Activated CD8-positive, alpha-beta memory T cell treated with anti-CD3 and anti-CD28 coated beads, Interleukin-2, amount 10 ng/mL, durations not matched to agents 7 days and 5 days (primary cell): ENCODE measurements at regions not wholly inside any gene's neighbourhood (a gene's known extent, or its start where the extent isn't known, plus 50 kb on each side); places are given as distances from the start of the nearest gene placed in this dataset.

ENCODE experiments used
- ATAC-seq: fragments of 150-1000 bp; cut with Tn5 transposase; one replicate; pipeline ENCODE4 v1.10.0; 2021; ENCODE audit warnings: moderate library complexity
- CTCF ChIA-PET: fragments of 350-600 bp; sonication (Branson Sonifier 250); formaldehyde crosslinking; loops from one replicate; lab custom pipeline; 2021; ENCODE audit warnings: antibody characterized with exemption; lab: Charles Lee
- DNase-seq: peaks from one replicate; pipeline ENCODE4 v3.0.0-alpha.2; 2020
- H3K27ac Mint-ChIP-seq: one replicate; pipeline ENCODE4 v1.8.0; 2021; ENCODE audit warnings: mild to moderate bottlenecking, mixed read lengths
- H3K27me3 Mint-ChIP-seq: one replicate; pipeline ENCODE4 v1.8.0; 2021; ENCODE audit warnings: mixed read lengths
- H3K36me3 Mint-ChIP-seq: one replicate; pipeline ENCODE4 v1.8.0; 2021; ENCODE audit warnings: mild to moderate bottlenecking, mixed read lengths
- H3K4me1 Mint-ChIP-seq: one replicate; pipeline ENCODE4 v1.8.0; 2021; ENCODE audit warnings: mixed read lengths
- H3K4me3 Mint-ChIP-seq: one replicate; pipeline ENCODE4 v1.8.0; 2021; ENCODE audit warnings: mild to moderate bottlenecking, moderate library complexity, mixed read lengths
- H3K9me3 Mint-ChIP-seq: one replicate; pipeline ENCODE4 v1.8.0; 2022; ENCODE audit warnings: low read depth, mixed read lengths

- DNase-seq (no peak), ATAC-seq (no peak)
- no peaks in the 10 kb centered on the region for H3K36me3 Mint-ChIP-seq
- no peaks in the 10 kb centered on the region for H3K9me3 Mint-ChIP-seq
- H3K4me1 Mint-ChIP-seq: no peaks in the 10 kb centered on the region
- no peak overlapping the region for H3K4me3 Mint-ChIP-seq
- CTCF ChIA-PET: no interaction called here
- no peak overlapping the region for H3K27ac Mint-ChIP-seq
- no peaks in the 10 kb centered on the region for H3K27me3 Mint-ChIP-seq
These were observed 469.0 kb upstream of the PRKX start for GRCh38 chrX:4182408-4182806.

DNA sequence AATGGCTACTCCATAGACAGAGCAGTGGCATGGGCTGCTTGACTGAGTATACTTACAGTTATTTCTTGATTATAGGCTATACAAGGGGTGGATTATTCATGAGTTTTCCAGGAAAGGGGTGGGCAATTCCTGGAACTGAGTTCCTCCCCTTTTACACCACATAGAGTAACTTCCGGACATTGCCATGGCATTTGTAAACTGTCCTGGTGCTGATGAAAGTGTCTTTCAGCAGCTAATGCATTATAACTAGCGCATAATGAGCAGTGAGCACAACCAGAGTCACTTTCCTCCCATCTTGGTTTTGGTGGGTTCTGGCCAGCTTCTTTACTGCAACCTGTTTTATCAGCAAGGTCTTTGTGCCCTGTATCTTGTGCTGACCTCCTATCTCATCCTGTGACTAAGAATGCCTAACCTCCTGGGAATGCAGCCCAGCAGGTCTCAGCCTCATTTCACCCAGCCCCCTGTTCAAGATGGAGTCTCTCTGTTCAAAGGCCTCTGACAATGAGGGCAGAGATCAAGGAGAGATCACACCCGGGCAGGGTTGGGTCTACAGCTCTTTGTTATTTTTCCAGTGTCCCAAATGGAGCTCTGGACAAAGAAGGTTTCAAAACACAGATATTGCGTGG, 468.4 kb upstream of the PRKX start:
- CTCF ChIA-PET: no interaction called here
- Mint-ChIP-seq H3K27ac (no peak overlapping the region), H3K9me3 (no peaks in the 10 kb centered on the region)

DNA sequence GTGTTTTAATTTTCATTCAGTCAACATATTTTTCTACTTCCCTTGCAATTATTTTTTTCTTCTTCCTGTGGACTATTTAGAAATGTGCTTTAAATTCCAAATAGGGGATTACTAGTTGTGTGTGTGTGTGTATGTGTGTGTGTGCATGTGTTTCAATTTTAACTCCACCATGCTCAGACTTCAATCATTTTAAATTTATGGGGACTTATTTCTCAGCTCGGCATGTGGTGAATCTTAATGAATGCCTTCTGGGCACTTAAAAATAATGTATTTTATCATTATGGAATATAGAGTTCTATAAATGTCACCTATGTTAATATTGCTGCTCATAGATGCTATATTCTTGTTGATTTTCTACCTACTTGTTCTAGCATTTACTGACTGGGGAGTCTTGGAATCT, 465.6 kb upstream of the PRKX start:
- H3K9me3 Mint-ChIP-seq: no peaks in the 10 kb centered on the region
- no peaks in the 10 kb centered on the region for H3K36me3 Mint-ChIP-seq
- ATAC-seq (no peak), DNase-seq (no peak)
- no peak overlapping the region for H3K4me3 Mint-ChIP-seq
- no peak overlapping the region for H3K27ac Mint-ChIP-seq
- CTCF ChIA-PET: no interaction called here
- no peaks in the 10 kb centered on the region for H3K4me1 Mint-ChIP-seq
- H3K27me3 Mint-ChIP-seq: no peaks in the 10 kb centered on the region

More for the DNA sequence above, 468.4 kb upstream of the PRKX start:
- Mint-ChIP-seq H3K4me1 (no peaks in the 10 kb centered on the region), H3K27me3 (no peaks in the 10 kb centered on the region), H3K4me3 (no peak overlapping the region), H3K36me3 (no peaks in the 10 kb centered on the region)
- no peak for ATAC-seq
- DNase-seq: no peak

DNA sequence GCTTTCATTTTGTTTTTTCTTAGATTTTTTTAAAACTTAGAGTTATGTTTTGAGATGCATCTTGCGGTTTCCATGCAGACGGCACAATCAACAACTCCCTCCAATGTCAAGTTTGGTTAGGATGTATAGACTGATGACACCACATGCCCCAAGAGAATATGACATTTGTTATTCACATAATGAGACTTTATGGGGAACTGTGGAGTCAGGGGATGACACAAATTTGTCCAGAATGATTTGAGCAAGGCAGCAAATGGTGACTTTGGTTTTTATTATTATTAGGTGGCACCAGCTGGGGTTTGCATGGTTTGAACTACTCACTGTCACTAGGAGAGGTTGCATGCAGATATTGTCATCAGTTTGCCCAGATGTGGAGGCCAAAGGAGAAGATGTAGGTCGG, 461.8 kb upstream of the PRKX start:
- no peaks in the 10 kb centered on the region for H3K27me3 Mint-ChIP-seq
- ATAC-seq: no peak
- no peaks in the 10 kb centered on the region for H3K9me3 Mint-ChIP-seq
- no peaks in the 10 kb centered on the region for H3K36me3 Mint-ChIP-seq
- no peak overlapping the region for H3K4me3 Mint-ChIP-seq
- CTCF ChIA-PET: no interaction called here
- H3K27ac Mint-ChIP-seq: no peak overlapping the region
- no peaks in the 10 kb centered on the region for H3K4me1 Mint-ChIP-seq
- DNase-seq: no peak

DNA sequence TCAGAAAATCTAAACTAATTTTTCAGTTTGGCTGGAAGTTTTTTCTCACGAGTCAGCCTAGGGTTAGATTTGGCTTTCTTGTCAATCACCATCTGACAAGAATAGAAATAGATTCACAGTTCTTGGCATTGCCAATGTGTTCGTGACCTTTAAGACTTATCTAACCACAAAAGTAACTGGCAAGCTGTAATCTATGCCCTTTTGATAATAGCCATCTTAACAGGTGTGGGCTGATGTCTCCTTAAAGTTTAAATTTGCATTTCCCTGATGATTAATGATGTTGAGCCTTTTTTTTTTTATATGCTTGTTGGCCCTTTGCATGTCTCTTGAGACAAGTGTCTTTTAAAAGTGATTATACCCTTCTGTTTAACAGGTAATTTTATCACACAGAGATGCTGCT, 460.3 kb upstream of the PRKX start:
- CTCF ChIA-PET: no interaction called here
- Mint-ChIP-seq H3K4me3 (no peak overlapping the region), H3K9me3 (no peaks in the 10 kb centered on the region)

GRCh38 chrX:4151798-4152197, 438.3 kb upstream of the PRKX start:
- Mint-ChIP-seq H3K36me3 (no peaks in the 10 kb centered on the region), H3K4me1 (no peaks in the 10 kb centered on the region), H3K27me3 (no peaks in the 10 kb centered on the region), H3K4me3 (no peak overlapping the region), H3K27ac (no peak overlapping the region), H3K9me3 (no peaks in the 10 kb centered on the region)
- ATAC-seq: no peak
- CTCF ChIA-PET: no interaction called here
- DNase-seq: no peak

More for the DNA sequence above, 460.3 kb upstream of the PRKX start:
- no peak for DNase-seq
- Mint-ChIP-seq H3K36me3 (no peaks in the 10 kb centered on the region), H3K4me1 (no peaks in the 10 kb centered on the region), H3K27me3 (no peaks in the 10 kb centered on the region), H3K27ac (no peak overlapping the region)
- ATAC-seq: no peak

GRCh38 chrX:4150259-4150658, 436.8 kb upstream of the PRKX start:
- DNase-seq (no peak), ATAC-seq (no peak)
- Mint-ChIP-seq H3K36me3 (no peaks in the 10 kb centered on the region), H3K9me3 (no peaks in the 10 kb centered on the region), H3K4me1 (no peaks in the 10 kb centered on the region), H3K27ac (no peak overlapping the region), H3K4me3 (no peak overlapping the region), H3K27me3 (no peaks in the 10 kb centered on the region)
- CTCF ChIA-PET: no interaction called here

GRCh38 chrX:4129626-4130025, 416.2 kb upstream of the PRKX start:
- DNase-seq: no peak
- Mint-ChIP-seq H3K27ac (no peak overlapping the region), H3K27me3 (no peaks in the 10 kb centered on the region), H3K4me1 (no peaks in the 10 kb centered on the region), H3K4me3 (no peak overlapping the region), H3K9me3 (no peaks in the 10 kb centered on the region), H3K36me3 (no peaks in the 10 kb centered on the region)
- ATAC-seq: no peak
- CTCF ChIA-PET: no interaction called here

- ATAC-seq: no peak
- no peak overlapping the region for H3K27ac Mint-ChIP-seq
These were observed 405.4 kb upstream of the PRKX start for GRCh38 chrX:4118666-4119530.

DNA sequence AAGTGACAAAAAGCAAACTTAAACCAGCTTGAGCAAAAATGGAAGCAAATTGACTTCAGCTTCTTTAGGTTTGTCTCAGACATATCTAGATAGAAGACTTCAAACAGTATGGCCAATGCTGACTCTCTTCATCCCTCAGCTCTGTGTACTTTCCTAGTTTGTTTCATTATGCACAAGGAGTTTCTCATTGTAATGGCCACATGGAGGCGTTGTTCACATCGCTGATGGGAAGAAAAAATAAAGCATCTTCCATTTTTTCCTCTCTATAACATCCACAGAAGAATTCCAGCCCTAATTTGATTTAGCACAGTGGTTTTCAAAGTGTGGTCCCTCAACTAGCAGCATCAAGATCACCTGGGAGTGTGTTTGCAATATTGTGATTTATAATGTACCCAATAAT, 397.5 kb upstream of the PRKX start:
- no peaks in the 10 kb centered on the region for H3K36me3 Mint-ChIP-seq

More at GRCh38 chrX:4118666-4119530, 405.4 kb upstream of the PRKX start:
- CTCF ChIA-PET: no interaction called here
- Mint-ChIP-seq H3K9me3 (peaks cover 3% of the 10 kb centered on the region), H3K36me3 (no peaks in the 10 kb centered on the region), H3K27me3 (no peaks in the 10 kb centered on the region), H3K4me1 (no peaks in the 10 kb centered on the region), H3K4me3 (no peak overlapping the region)
- no peak for DNase-seq

DNA sequence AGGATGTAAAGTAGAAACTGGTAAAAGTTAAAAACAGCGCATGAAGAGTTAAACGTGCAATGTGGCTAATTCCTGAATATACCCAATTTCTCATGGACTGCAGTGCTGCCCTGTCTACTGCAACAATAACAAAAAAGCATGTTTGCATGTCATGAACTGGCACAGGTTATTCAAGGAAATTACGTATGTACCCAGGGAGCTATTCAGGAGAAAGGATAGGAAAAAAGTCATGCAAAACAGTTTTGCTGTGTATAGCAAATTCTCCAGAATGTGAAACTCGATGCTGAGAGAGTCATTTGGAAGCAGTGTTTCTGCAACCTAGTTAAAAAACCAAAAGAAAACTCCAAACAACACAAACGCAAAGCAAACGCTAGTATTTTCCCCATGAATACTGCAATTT, 381.5 kb upstream of the PRKX start:
- Mint-ChIP-seq H3K27ac (no peak overlapping the region), H3K36me3 (no peaks in the 10 kb centered on the region), H3K27me3 (no peaks in the 10 kb centered on the region), H3K4me1 (no peaks in the 10 kb centered on the region), H3K4me3 (no peak overlapping the region), H3K9me3 (no peaks in the 10 kb centered on the region)
- no peak for DNase-seq
- CTCF ChIA-PET: no interaction called here
- no peak for ATAC-seq

More for the DNA sequence above, 397.5 kb upstream of the PRKX start:
- CTCF ChIA-PET: no interaction called here
- Mint-ChIP-seq H3K9me3 (no peaks in the 10 kb centered on the region), H3K27me3 (no peaks in the 10 kb centered on the region), H3K27ac (no peak overlapping the region), H3K4me3 (no peak overlapping the region), H3K4me1 (no peaks in the 10 kb centered on the region)
- no peak for DNase-seq
- ATAC-seq: no peak

GRCh38 chrX:4091046-4091760, 377.8 kb upstream of the PRKX start:
- H3K27me3 Mint-ChIP-seq: no peaks in the 10 kb centered on the region
- no peak for ATAC-seq
- no peak for DNase-seq
- no peaks in the 10 kb centered on the region for H3K9me3 Mint-ChIP-seq
- CTCF ChIA-PET: no interaction called here
- no peak overlapping the region for H3K4me3 Mint-ChIP-seq
- H3K36me3 Mint-ChIP-seq: no peaks in the 10 kb centered on the region
- H3K4me1 Mint-ChIP-seq: no peaks in the 10 kb centered on the region
- H3K27ac Mint-ChIP-seq: no peak overlapping the region

- H3K4me1 Mint-ChIP-seq: no peaks in the 10 kb centered on the region
- H3K9me3 Mint-ChIP-seq: no peaks in the 10 kb centered on the region
- DNase-seq: no peak
- no peaks in the 10 kb centered on the region for H3K27me3 Mint-ChIP-seq
- H3K4me3 Mint-ChIP-seq: no peak overlapping the region
- H3K36me3 Mint-ChIP-seq: no peaks in the 10 kb centered on the region
- no peak overlapping the region for H3K27ac Mint-ChIP-seq
- ATAC-seq: no peak
- CTCF ChIA-PET: no interaction called here
These were observed 346.4 kb upstream of the PRKX start for GRCh38 chrX:4059893-4060292.

- Mint-ChIP-seq H3K27ac (no peak overlapping the region), H3K36me3 (no peaks in the 10 kb centered on the region), H3K9me3 (peaks cover 3% of the 10 kb centered on the region), H3K4me3 (no peak overlapping the region), H3K27me3 (no peaks in the 10 kb centered on the region), H3K4me1 (no peaks in the 10 kb centered on the region)
- no peak for DNase-seq
- CTCF ChIA-PET: no interaction called here
- no peak for ATAC-seq
These were observed 330.5 kb upstream of the PRKX start for GRCh38 chrX:4043951-4044350.
